ENCODE measurements at regions not wholly inside any gene's neighbourhood (a gene's known extent, or its start where the extent isn't known, plus 50 kb on each side); places are given as distances from the start of the nearest gene placed in this dataset.

GRCh38 chr7:46871516-46871915, 710.4 kb downstream of the TNS3 start:
- in situ Hi-C loops (cut with HindIII; ENCODE audit: low pct_unique_long_range_greater_than_20kb, low sequenced_read_pairs): no loop called here
- DNase-seq (ENCODE audit: low read depth in 1 of 2, low spot score in 1 of 2): no peak
- TF ChIP-seq JUND (IDR thresholded peaks at IDR 0.05; ENCODE audit: low read depth): no peak

GRCh38 chr7:46864716-46865115, 717.2 kb downstream of the TNS3 start:
- DNase-seq (ENCODE audit: low read depth in 1 of 2, low spot score in 1 of 2): no peak
- no peak for TF ChIP-seq JUND (IDR thresholded peaks at IDR 0.05; ENCODE audit: low read depth)
- in situ Hi-C loops (cut with HindIII; ENCODE audit: low pct_unique_long_range_greater_than_20kb, low sequenced_read_pairs): no loop called here

- in situ Hi-C loops (cut with HindIII; ENCODE audit: low pct_unique_long_range_greater_than_20kb, low sequenced_read_pairs): no loop called here
- no peak for TF ChIP-seq JUND (IDR thresholded peaks at IDR 0.05; ENCODE audit: low read depth)
- DNase-seq (ENCODE audit: low read depth in 1 of 2, low spot score in 1 of 2): no peak
These were observed 721.9 kb downstream of the TNS3 start for GRCh38 chr7:46859963-46860475.

DNA sequence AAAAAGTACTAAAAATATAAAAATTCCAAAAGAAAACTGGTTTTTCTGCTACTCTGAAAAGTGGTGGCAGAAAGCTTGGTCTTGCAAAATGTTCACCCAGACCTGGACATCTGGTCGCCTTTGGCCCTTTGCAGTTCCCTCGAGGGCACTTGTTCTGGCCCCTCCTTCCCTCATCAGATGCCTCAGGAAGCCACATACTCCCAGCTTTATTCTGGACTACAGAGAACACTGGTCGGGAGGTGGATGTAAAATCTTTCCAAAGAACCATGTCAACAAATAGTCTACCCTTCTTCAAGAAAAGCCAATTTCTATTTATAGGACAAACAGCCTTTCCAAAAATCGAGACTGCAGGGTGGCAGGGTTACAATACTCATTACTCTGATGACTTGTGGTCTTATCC, 726.1 kb downstream of the TNS3 start:
- in situ Hi-C loops (cut with HindIII; ENCODE audit: low pct_unique_long_range_greater_than_20kb, low sequenced_read_pairs): no loop called here
- no peak for DNase-seq (ENCODE audit: low read depth in 1 of 2, low spot score in 1 of 2)
- TF ChIP-seq JUND (IDR thresholded peaks at IDR 0.05; ENCODE audit: low read depth): no peak

- TF ChIP-seq JUND (IDR thresholded peaks at IDR 0.05; ENCODE audit: low read depth): no peak
- in situ Hi-C loops (cut with HindIII; ENCODE audit: low pct_unique_long_range_greater_than_20kb, low sequenced_read_pairs): no loop called here
- DNase-seq (ENCODE audit: low read depth in 1 of 2, low spot score in 1 of 2): peak in 1 of 2 experiments; percentile 12
These were observed 726.9 kb downstream of the TNS3 start for GRCh38 chr7:46854958-46855473.

DNA sequence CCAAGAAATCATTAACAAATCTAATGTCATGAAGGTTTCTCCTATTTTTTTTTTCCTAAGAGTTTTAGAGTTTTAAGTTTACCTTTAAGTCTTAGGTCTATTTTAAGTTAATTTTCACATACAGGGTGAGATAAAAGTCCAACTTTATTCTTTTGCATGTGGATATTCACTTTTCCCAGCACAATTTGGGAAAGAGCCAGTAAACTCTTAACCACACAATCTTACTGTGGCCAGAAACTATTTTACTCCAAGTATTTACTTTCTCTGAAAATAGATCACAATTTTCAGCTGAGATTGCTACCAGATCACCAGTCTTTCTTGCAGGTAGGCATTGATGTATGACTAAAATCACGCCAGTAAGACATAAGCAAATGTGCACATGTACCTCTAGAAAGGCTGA, 728.5 kb downstream of the TNS3 start:
- TF ChIP-seq JUND (IDR thresholded peaks at IDR 0.05; ENCODE audit: low read depth): no peak
- in situ Hi-C loops (cut with HindIII; ENCODE audit: low pct_unique_long_range_greater_than_20kb, low sequenced_read_pairs): no loop called here
- no peak for DNase-seq (ENCODE audit: low read depth in 1 of 2, low spot score in 1 of 2)

DNA sequence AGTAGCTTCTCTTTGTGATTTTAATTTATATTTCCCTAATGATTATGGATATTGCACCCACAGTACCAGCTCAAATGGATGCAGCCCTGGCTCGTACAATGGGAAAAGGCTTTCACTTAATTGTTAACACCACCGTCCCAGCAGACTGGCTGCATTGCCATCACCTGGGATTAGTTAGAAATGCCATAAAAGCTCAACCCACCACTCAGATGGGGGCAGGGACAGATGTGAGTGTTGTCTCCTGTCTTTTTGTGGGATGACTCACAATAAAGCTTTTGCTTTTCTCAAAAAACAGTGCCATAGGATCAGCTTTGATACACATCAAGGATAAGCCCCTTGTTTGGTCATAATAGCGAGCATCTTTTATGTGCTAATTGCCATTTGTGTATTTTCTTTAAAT, 729.1 kb downstream of the TNS3 start:
- in situ Hi-C loops (cut with HindIII; ENCODE audit: low pct_unique_long_range_greater_than_20kb, low sequenced_read_pairs): no loop called here
- no peak for TF ChIP-seq JUND (IDR thresholded peaks at IDR 0.05; ENCODE audit: low read depth)
- no peak for DNase-seq (ENCODE audit: low read depth in 1 of 2, low spot score in 1 of 2)

DNA sequence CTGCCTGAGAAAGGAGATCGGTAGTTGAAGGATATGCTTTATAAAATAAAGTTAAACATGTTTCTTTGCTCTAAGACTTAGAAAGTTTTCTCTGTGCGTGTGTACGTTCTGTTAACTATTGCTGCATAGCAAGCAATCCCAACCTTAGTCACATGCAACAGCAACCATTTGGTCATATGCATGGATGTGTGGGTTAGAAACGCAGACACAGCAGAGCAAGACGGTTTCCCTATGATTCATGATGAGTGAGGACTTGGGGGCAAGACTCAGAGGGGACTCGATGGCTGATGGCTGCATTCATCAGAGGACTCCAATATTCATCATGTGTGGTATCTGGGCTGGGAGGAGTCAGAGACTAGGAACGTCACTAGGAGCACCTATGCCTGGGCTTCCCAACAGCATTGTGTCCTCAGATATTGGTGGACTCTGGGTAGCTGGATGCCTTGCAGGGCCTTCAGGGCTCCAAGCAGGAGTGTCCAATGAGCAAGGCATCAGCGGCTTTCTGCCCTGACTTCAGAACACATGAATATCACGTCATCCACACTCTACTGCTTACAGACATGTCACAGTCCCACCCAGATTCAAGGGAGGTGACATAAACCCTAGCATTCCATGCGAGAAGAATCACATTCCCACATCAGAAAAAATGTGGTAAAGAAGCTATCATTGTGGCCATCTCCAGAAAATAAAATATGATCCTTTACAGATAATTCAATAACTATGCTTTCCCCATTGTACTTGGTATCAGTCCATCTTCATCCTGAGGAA, 731.2 kb downstream of the TNS3 start:
- DNase-seq (ENCODE audit: low read depth in 1 of 2, low spot score in 1 of 2): no peak
- TF ChIP-seq JUND (IDR thresholded peaks at IDR 0.05; ENCODE audit: low read depth): no peak
- in situ Hi-C loops (cut with HindIII; ENCODE audit: low pct_unique_long_range_greater_than_20kb, low sequenced_read_pairs): no loop called here

GRCh38 chr7:46848944-46849343, 733.0 kb downstream of the TNS3 start:
- no peak for TF ChIP-seq JUND (IDR thresholded peaks at IDR 0.05; ENCODE audit: low read depth)
- no peak for DNase-seq (ENCODE audit: low read depth in 1 of 2, low spot score in 1 of 2)
- in situ Hi-C loops (cut with HindIII; ENCODE audit: low pct_unique_long_range_greater_than_20kb, low sequenced_read_pairs): no loop called here

- DNase-seq (ENCODE audit: low read depth in 1 of 2, low spot score in 1 of 2): no peak
- in situ Hi-C loops (cut with HindIII; ENCODE audit: low pct_unique_long_range_greater_than_20kb, low sequenced_read_pairs): no loop called here
- TF ChIP-seq JUND (IDR thresholded peaks at IDR 0.05; ENCODE audit: low read depth): no peak
These were observed 733.6 kb downstream of the TNS3 start for GRCh38 chr7:46848311-46848710.

DNA sequence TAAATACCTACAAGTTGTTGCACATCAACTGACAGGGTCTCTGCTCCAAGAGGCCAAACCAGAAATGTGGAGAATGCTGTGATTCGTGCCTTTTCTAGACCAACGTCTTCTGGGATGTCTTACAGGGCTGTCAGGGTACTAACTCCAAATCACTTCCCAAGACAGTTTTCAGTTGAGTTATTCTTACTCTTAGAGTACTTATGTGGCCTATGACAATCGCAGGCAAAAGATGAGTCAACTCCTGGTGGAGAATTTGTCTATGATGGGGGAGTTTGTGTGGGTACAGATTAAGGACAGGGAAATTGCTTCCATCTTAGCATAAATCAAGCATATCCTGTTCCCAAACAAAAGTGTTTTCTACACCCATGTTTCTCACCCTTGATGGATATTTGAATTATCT, 734.8 kb downstream of the TNS3 start:
- DNase-seq (ENCODE audit: low read depth in 1 of 2, low spot score in 1 of 2): no peak
- no peak for TF ChIP-seq JUND (IDR thresholded peaks at IDR 0.05; ENCODE audit: low read depth)
- in situ Hi-C loops (cut with HindIII; ENCODE audit: low pct_unique_long_range_greater_than_20kb, low sequenced_read_pairs): no loop called here

- no peak for TF ChIP-seq JUND (IDR thresholded peaks at IDR 0.05; ENCODE audit: low read depth)
- DNase-seq (ENCODE audit: low read depth in 1 of 2, low spot score in 1 of 2): no peak
- in situ Hi-C loops (cut with HindIII; ENCODE audit: low pct_unique_long_range_greater_than_20kb, low sequenced_read_pairs): no loop called here
These were observed 737.4 kb downstream of the TNS3 start for GRCh38 chr7:46844486-46844885.

GRCh38 chr7:46841248-46841647, 740.7 kb downstream of the TNS3 start:
- in situ Hi-C loops (cut with HindIII; ENCODE audit: low pct_unique_long_range_greater_than_20kb, low sequenced_read_pairs): no loop called here
- DNase-seq (ENCODE audit: low read depth in 1 of 2, low spot score in 1 of 2): no peak
- TF ChIP-seq JUND (IDR thresholded peaks at IDR 0.05; ENCODE audit: low read depth): no peak

- TF ChIP-seq JUND (IDR thresholded peaks at IDR 0.05; ENCODE audit: low read depth): no peak
- in situ Hi-C loops (cut with HindIII; ENCODE audit: low pct_unique_long_range_greater_than_20kb, low sequenced_read_pairs): no loop called here
- no peak for DNase-seq (ENCODE audit: low read depth in 1 of 2, low spot score in 1 of 2)
These were observed 742.3 kb downstream of the TNS3 start for GRCh38 chr7:46839651-46840050.
